ENCODE measurements at regions not wholly inside any gene's neighbourhood (a gene's known extent, or its start where the extent isn't known, plus 50 kb on each side); places are given as distances from the start of the nearest gene placed in this dataset.

GRCh38 chr12:90851800-90852718, 102.9 kb downstream of the CCER1 start:
- no peak for TF ChIP-seq CTCF (IDR thresholded peaks at IDR 0.05; ENCODE audit: insufficient read depth, low read depth, low read length, missing control alignments)
- no peak overlapping the region for H3K4me3 ChIP-seq (ENCODE audit: low read length)
- DNase-seq (ENCODE audit: low read depth), result no peak

- DNase-seq (ENCODE audit: low read depth), result peak; percentile 63
- TF ChIP-seq CTCF (IDR thresholded peaks at IDR 0.05; ENCODE audit: insufficient read depth, low read depth, low read length, missing control alignments), result no peak
- H3K4me3 ChIP-seq (ENCODE audit: low read length), result no peak overlapping the region
Measured at GRCh38 chr12:90842477-90842876, 112.5 kb downstream of the CCER1 start.

- no peak overlapping the region for H3K4me3 ChIP-seq (ENCODE audit: low read length)
- TF ChIP-seq CTCF (IDR thresholded peaks at IDR 0.05; ENCODE audit: insufficient read depth, low read depth, low read length, missing control alignments), result no peak
- DNase-seq (ENCODE audit: low read depth), result no peak
Measured at GRCh38 chr12:90841336-90841735, 113.6 kb downstream of the CCER1 start.

GRCh38 chr12:90839346-90839745, 115.6 kb downstream of the CCER1 start:
- no peak for DNase-seq (ENCODE audit: low read depth)
- no peak overlapping the region for H3K4me3 ChIP-seq (ENCODE audit: low read length)
- no peak for TF ChIP-seq CTCF (IDR thresholded peaks at IDR 0.05; ENCODE audit: insufficient read depth, low read depth, low read length, missing control alignments)

- TF ChIP-seq CTCF (IDR thresholded peaks at IDR 0.05; ENCODE audit: insufficient read depth, low read depth, low read length, missing control alignments), result no peak
- DNase-seq (ENCODE audit: low read depth), result no peak
- H3K4me3 ChIP-seq (ENCODE audit: low read length), result no peak overlapping the region
Measured at GRCh38 chr12:90836689-90837088, 118.3 kb downstream of the CCER1 start.

GRCh38 chr12:90833228-90833627, 121.7 kb downstream of the CCER1 start:
- no peak for DNase-seq (ENCODE audit: low read depth)
- no peak for TF ChIP-seq CTCF (IDR thresholded peaks at IDR 0.05; ENCODE audit: insufficient read depth, low read depth, low read length, missing control alignments)
- no peak overlapping the region for H3K4me3 ChIP-seq (ENCODE audit: low read length)

GRCh38 chr12:90832427-90832826, 122.5 kb downstream of the CCER1 start:
- H3K4me3 ChIP-seq (ENCODE audit: low read length), result no peak overlapping the region
- no peak for TF ChIP-seq CTCF (IDR thresholded peaks at IDR 0.05; ENCODE audit: insufficient read depth, low read depth, low read length, missing control alignments)

More at GRCh38 chr12:90832427-90832826, 122.5 kb downstream of the CCER1 start:
- no peak for DNase-seq (ENCODE audit: low read depth)
